H9 (cell line): ENCODE measurements at regions not wholly inside any gene's neighbourhood (a gene's known extent, or its start where the extent isn't known, plus 50 kb on each side); places are given as distances from the start of the nearest gene placed in this dataset.

Source experiments
- DNase-seq: peaks from one replicate; pipeline ENCODE4 v3.0.0-alpha.2; 2017
- H2AFZ ChIP-seq: one replicate; pipeline ENCODE4 v1.6.1; 2013; ENCODE audit warnings: mild to moderate bottlenecking, low read length, control low read depth, moderate library complexity
- H2AK5ac ChIP-seq: 2 replicates; pipeline ENCODE4 v1.6.1; 2013; ENCODE audit warnings: low read length, control low read depth, mixed read lengths; ENCODE audit not compliant: insufficient read length
- H2BK120ac ChIP-seq: one replicate; pipeline ENCODE4 v1.6.1; 2013; ENCODE audit warnings: low read depth, mild to moderate bottlenecking, low read length, control low read depth, inconsistent platforms; ENCODE audit not compliant: poor library complexity, severe bottlenecking
- H2BK12ac ChIP-seq: 2 replicates; pipeline ENCODE4 v1.6.1; 2013; ENCODE audit warnings: low read length, control low read depth, mixed read lengths, low read depth; ENCODE audit not compliant: insufficient read length
- H2BK15ac ChIP-seq: 2 replicates; pipeline ENCODE4 v1.6.1; 2013; ENCODE audit warnings: low read depth, low read length, control low read depth
- H2BK20ac ChIP-seq: one replicate; pipeline ENCODE4 v1.6.1; 2013; ENCODE audit warnings: low read depth, mild to moderate bottlenecking, low read length, control low read depth, inconsistent platforms; ENCODE audit not compliant: poor library complexity, severe bottlenecking
- H2BK5ac ChIP-seq: 2 replicates; pipeline ENCODE4 v1.6.1; 2013; ENCODE audit warnings: low read length, control low read depth, mixed read lengths; ENCODE audit not compliant: insufficient read length
- H3K14ac ChIP-seq: 2 replicates; pipeline ENCODE4 v1.6.1; 2013; ENCODE audit warnings: low read length, control low read depth; ENCODE audit not compliant: insufficient read depth
- H3K18ac ChIP-seq: 2 replicates; pipeline ENCODE4 v1.6.1; 2013; ENCODE audit warnings: low read depth, mild to moderate bottlenecking, mixed read lengths, low read length, control low read depth; ENCODE audit not compliant: insufficient read length
- H3K23ac ChIP-seq: 2 replicates; pipeline ENCODE4 v1.6.1; 2013; ENCODE audit warnings: low read length, control low read depth, mixed read lengths, low read depth; ENCODE audit not compliant: insufficient read length
- H3K23me2 ChIP-seq: 2 replicates; pipeline ENCODE4 v1.6.1; 2013; ENCODE audit warnings: low read depth, mild to moderate bottlenecking, mixed read lengths, low read length, control low read depth; ENCODE audit not compliant: insufficient read length, poor library complexity, severe bottlenecking
- H3K27ac ChIP-seq: 2 replicates; pipeline ENCODE4 v1.5.1; 2013; ENCODE audit warnings: low read length, control low read depth, mixed read lengths, low read depth; ENCODE audit not compliant: insufficient read length
- H3K27me3 ChIP-seq: 2 replicates; pipeline ENCODE4 v1.6.1; 2013; ENCODE audit warnings: low read length, control low read depth, inconsistent platforms; ENCODE audit not compliant: insufficient read depth
- H3K4ac ChIP-seq: 2 replicates; pipeline ENCODE4 v1.6.1; 2013; ENCODE audit warnings: low read depth, mild to moderate bottlenecking, control low read depth, inconsistent platforms, low read length, moderate library complexity
- H3K4me1 ChIP-seq: 2 replicates; pipeline ENCODE4 v1.6.1; 2013; ENCODE audit warnings: low read length, control low read depth, inconsistent platforms; ENCODE audit not compliant: insufficient read depth
- H3K4me2 ChIP-seq: 2 replicates; pipeline ENCODE4 v1.6.1; 2013; ENCODE audit warnings: low read length, control low read depth, mixed read lengths; ENCODE audit not compliant: insufficient read length, insufficient read depth
- H3K56ac ChIP-seq: 2 replicates; pipeline ENCODE4 v1.6.1; 2013; ENCODE audit warnings: low read depth, mild to moderate bottlenecking, mixed read lengths, low read length, control low read depth; ENCODE audit not compliant: insufficient read length
- H3K79me1 ChIP-seq: 2 replicates; pipeline ENCODE4 v1.6.1; 2013; ENCODE audit warnings: low read depth, mild to moderate bottlenecking, moderate library complexity, low read length, control low read depth, inconsistent platforms; ENCODE audit not compliant: insufficient read depth, poor library complexity, severe bottlenecking
- H3K79me2 ChIP-seq: 2 replicates; pipeline ENCODE4 v1.6.1; 2013; ENCODE audit warnings: low read length, control low read depth, inconsistent platforms; ENCODE audit not compliant: insufficient read depth
- H3K9ac ChIP-seq: 2 replicates; pipeline ENCODE4 v1.6.1; 2013; ENCODE audit warnings: low read length, control low read depth, mixed read lengths; ENCODE audit not compliant: insufficient read length; ENCODE audit errors: extremely low read depth
- H3K9me3 ChIP-seq: one replicate; pipeline ENCODE4 v1.6.1; 2013; ENCODE audit warnings: low read depth, low read length, inconsistent platforms; ENCODE audit not compliant: control insufficient read depth
- H3T11ph ChIP-seq: one replicate; pipeline ENCODE4 v1.6.1; 2013; ENCODE audit warnings: mild to moderate bottlenecking, low read length, control low read depth, inconsistent platforms
- H4K20me1 ChIP-seq: one replicate; pipeline ENCODE4 v1.6.1; 2013; ENCODE audit not compliant: control insufficient read depth, insufficient read length, insufficient read depth
- H4K5ac ChIP-seq: 2 replicates; pipeline ENCODE4 v1.6.1; 2013; ENCODE audit warnings: low read depth, mild to moderate bottlenecking, mixed read lengths, low read length, control low read depth; ENCODE audit not compliant: insufficient read length
- H4K8ac ChIP-seq: replicated peaks from 2 replicates; pipeline ENCODE4 v1.6.1; 2013; ENCODE audit warnings: low read length, control low read depth, mixed read lengths, low read depth; ENCODE audit not compliant: insufficient read length
- H4K91ac ChIP-seq: 2 replicates; pipeline ENCODE4 v1.6.1; 2013; ENCODE audit warnings: low read depth, mild to moderate bottlenecking, moderate library complexity, mixed read lengths, low read length, control low read depth; ENCODE audit not compliant: insufficient read length
- H3K27ac Mint-ChIP-seq, 3 experiments: 2 replicates in 2 of 3; 3 replicates in 1 of 3; pipeline ENCODE4 v1.8.0; 2020 to 2021; ENCODE audit warnings: mixed read lengths in 3 of 3, mild to moderate bottlenecking in 1 of 3, moderate library complexity in 1 of 3
- H3K27me3 Mint-ChIP-seq: 2 replicates; pipeline ENCODE4 v1.8.0; 2021; ENCODE audit warnings: low read depth, mild to moderate bottlenecking, moderate library complexity, mixed read lengths
- H3K36me3 Mint-ChIP-seq, 3 experiments: 2 replicates in 2 of 3; 3 replicates in 1 of 3; pipeline ENCODE4 v1.8.0; 2020 to 2021; ENCODE audit warnings: low read depth in 3 of 3, mixed read lengths in 3 of 3; ENCODE audit not compliant: insufficient read depth in 1 of 3
- H3K4me1 Mint-ChIP-seq, 2 experiments: 2 replicates each; pipeline ENCODE4 v1.8.0; 2020; ENCODE audit warnings: mixed read lengths in 2 of 2
- H3K4me3 Mint-ChIP-seq, 2 experiments: 2 replicates in 1 of 2; 3 replicates in 1 of 2; pipeline ENCODE4 v1.8.0; 2020 to 2021; ENCODE audit warnings: mild to moderate bottlenecking in 2 of 2, mixed read lengths in 2 of 2, moderate library complexity in 1 of 2
- H3K9me3 Mint-ChIP-seq, 2 experiments: 2 replicates in 1 of 2; 3 replicates in 1 of 2; pipeline ENCODE4 v1.8.0; 2020; ENCODE audit warnings: mild to moderate bottlenecking in 2 of 2, mixed read lengths in 2 of 2, moderate library complexity in 1 of 2
- WGBS: extraction: QIAGEN DNeasy Blood & Tissue Kit; methylation state at CpG from one replicate; pipeline ENCODE4 v1.1.7; 2013; ENCODE audit warnings: missing lambda C conversion rate, low lambda C conversion rate, mixed read lengths; ENCODE audit not compliant: insufficient read length; ENCODE audit errors: extremely low coverage; 5-methylcytosine and 5-hydroxymethylcytosine counted together
- TF ChIP-seq, protein P1 (sequence below): fragments of 200-600 bp; sonication (generic); conservative IDR thresholded peaks from 3 replicates; pipeline ENCODE4 v1.8.0; 2021; ENCODE audit warnings: antibody characterized with exemption, mild to moderate bottlenecking

DNA sequence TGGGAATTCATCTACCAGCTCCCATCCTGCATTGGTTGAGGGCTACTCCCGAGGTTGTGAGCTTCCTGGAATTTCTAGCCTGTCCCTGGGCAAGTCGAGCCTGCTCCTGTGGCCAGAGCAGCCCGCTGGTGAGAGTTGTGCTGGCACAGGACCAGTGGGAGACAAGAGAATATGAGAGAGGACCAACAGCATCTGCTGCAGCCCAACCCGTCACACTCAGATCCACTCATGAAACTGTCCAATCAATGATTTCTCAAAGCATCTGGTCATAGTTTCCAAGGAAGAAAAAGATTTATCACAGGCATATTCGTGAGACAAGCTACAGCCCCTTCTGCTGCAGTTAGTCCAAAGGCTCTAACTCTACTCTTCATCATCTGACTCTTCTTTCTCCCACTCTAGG, 64.4 kb upstream of the RAI14 start:
- H3K18ac ChIP-seq = no peak overlapping the region
- no peak overlapping the region for H2BK20ac ChIP-seq
- H3K4me1 ChIP-seq = no peaks in the 10 kb centered on the region; the same call in 1 of the 2 replicates
- Mint-ChIP-seq H3K27me3 (no peaks in the 10 kb centered on the region), H3K27ac (no peak overlapping the region), H3K9me3 (no peaks in the 10 kb centered on the region), H3K4me1 (peaks cover 13% of the 10 kb centered on the region in 2 experiments), H3K36me3 (no peaks in the 10 kb centered on the region), H3K4me3 (no peak overlapping the region)
- H3T11ph ChIP-seq = no peak overlapping the region
- no peak overlapping the region for H4K8ac ChIP-seq
- H4K5ac ChIP-seq = no peak overlapping the region
- no peaks in the 10 kb centered on the region for H3K79me1 ChIP-seq
- H2AFZ ChIP-seq = no peak overlapping the region
- H3K14ac ChIP-seq = no peak overlapping the region
- no peak overlapping the region for H4K91ac ChIP-seq
- H3K27me3 ChIP-seq = no peaks in the 10 kb centered on the region
- no peak overlapping the region for H2AK5ac ChIP-seq
- WGBS = no CpG with 5 or more reads among the region's 5 CpGs
- no peaks in the 10 kb centered on the region for H3K79me2 ChIP-seq
- no peak overlapping the region for H3K4me2 ChIP-seq
- no peak overlapping the region for H2BK120ac ChIP-seq
- no peak overlapping the region for H3K27ac ChIP-seq
- no peak overlapping the region for H2BK15ac ChIP-seq
- H2BK12ac ChIP-seq = no peak overlapping the region
- H3K23me2 ChIP-seq = no peaks in the 10 kb centered on the region
- no peaks in the 10 kb centered on the region for H4K20me1 ChIP-seq
- no peak overlapping the region for H3K23ac ChIP-seq
- TF ChIP-seq, protein P1, sequence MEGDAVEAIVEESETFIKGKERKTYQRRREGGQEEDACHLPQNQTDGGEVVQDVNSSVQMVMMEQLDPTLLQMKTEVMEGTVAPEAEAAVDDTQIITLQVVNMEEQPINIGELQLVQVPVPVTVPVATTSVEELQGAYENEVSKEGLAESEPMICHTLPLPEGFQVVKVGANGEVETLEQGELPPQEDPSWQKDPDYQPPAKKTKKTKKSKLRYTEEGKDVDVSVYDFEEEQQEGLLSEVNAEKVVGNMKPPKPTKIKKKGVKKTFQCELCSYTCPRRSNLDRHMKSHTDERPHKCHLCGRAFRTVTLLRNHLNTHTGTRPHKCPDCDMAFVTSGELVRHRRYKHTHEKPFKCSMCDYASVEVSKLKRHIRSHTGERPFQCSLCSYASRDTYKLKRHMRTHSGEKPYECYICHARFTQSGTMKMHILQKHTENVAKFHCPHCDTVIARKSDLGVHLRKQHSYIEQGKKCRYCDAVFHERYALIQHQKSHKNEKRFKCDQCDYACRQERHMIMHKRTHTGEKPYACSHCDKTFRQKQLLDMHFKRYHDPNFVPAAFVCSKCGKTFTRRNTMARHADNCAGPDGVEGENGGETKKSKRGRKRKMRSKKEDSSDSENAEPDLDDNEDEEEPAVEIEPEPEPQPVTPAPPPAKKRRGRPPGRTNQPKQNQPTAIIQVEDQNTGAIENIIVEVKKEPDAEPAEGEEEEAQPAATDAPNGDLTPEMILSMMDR = no peak
- DNase-seq = no peak
- no peak overlapping the region for H3K56ac ChIP-seq
- H3K9me3 ChIP-seq = no peaks in the 10 kb centered on the region
- H2BK5ac ChIP-seq = no peak overlapping the region
- no peak overlapping the region for H3K4ac ChIP-seq
- H3K9ac ChIP-seq = no peak overlapping the region
